ENCODE measurements at regions not wholly inside any gene's neighbourhood (a gene's known extent, or its start where the extent isn't known, plus 50 kb on each side); places are given as distances from the start of the nearest gene placed in this dataset.

- no peak overlapping the region for H3K9ac ChIP-seq (ENCODE audit: insufficient read depth, low read length, poor library complexity, severe bottlenecking)
- no peak overlapping the region for H3K4me3 ChIP-seq (replicated peaks in 1 of 3; ENCODE audit: low read depth in 2 of 3, low read length in 3 of 3)
- no peak for TF ChIP-seq CTCF (IDR thresholded peaks at IDR 0.05)
- intact Hi-C loops (cut with micrococcal nuclease): no loop called here
- H3K9me3 ChIP-seq (replicated peaks in 1 of 2; ENCODE audit: control insufficient read depth in 1 of 2, insufficient read depth in 1 of 2, low read length in 2 of 2): no peaks in the 10 kb centered on the region
- H3K27ac ChIP-seq (ENCODE audit: low read depth in 1 of 2, low read length in 2 of 2): no peak overlapping the region
- Mint-ChIP-seq H3K27me3 (ENCODE audit: low read depth in 3 of 3) (no peaks in the 10 kb centered on the region), H3K4me3 (no peak overlapping the region), H3K9me3 (no peaks in the 10 kb centered on the region), H3K4me1 (no peaks in the 10 kb centered on the region), H3K27ac (no peak overlapping the region), H3K36me3 (no peaks in the 10 kb centered on the region)
- WGBS (ENCODE audit: insufficient coverage): 92% methylated on average over 2 of the region's 5 CpGs
- H3K4me2 ChIP-seq (replicated peaks; ENCODE audit: extremely low read depth, low read length, poor library complexity, severe bottlenecking): no peak overlapping the region
- no peaks in the 10 kb centered on the region for H3K4me1 ChIP-seq (ENCODE audit: control insufficient read depth in 1 of 2, insufficient read depth in 2 of 2, low read length in 2 of 2)
- no peak for DNase-seq
- H3K36me3 ChIP-seq (replicated peaks in 1 of 2; ENCODE audit: control insufficient read depth in 1 of 2, insufficient read depth in 2 of 2, low read length in 2 of 2): no peaks in the 10 kb centered on the region
- H3K79me2 ChIP-seq (ENCODE audit: insufficient read depth, low read length): no peaks in the 10 kb centered on the region
- H3K27me3 ChIP-seq (ENCODE audit: control insufficient read depth in 2 of 2, insufficient read depth in 2 of 2, low read length in 2 of 2): no peaks in the 10 kb centered on the region
- H2AFZ ChIP-seq (ENCODE audit: insufficient read depth, low read depth, low read length, poor library complexity, severe bottlenecking): no peak overlapping the region
- no peaks in the 10 kb centered on the region for H4K20me1 ChIP-seq (ENCODE audit: insufficient read depth, low read length)
These were observed 511.1 kb upstream of the MAP3K7 start for GRCh38 chr6:91098006-91098405.

DNA sequence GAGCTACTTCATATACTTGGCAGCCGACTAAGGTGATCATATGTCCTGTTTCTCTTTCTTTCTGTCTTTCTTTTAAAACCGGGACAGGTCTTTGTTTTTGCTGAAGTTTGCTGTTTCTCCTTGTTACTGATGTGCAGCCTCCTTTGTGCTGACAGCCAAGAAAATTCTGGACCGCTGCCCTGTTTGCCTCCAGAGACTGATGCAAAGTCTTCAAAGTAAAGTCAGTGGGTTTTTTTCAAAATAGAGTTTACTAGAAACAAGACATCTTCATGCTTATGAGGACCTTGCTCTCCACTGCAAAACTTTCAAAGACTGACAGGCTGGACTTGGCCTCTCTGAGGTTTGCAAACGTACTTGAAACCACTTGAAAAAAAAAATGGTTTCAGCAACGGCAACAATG is 510.5 kb upstream of the MAP3K7 start:
- no peak for DNase-seq
- H3K4me1 Mint-ChIP-seq: no peaks in the 10 kb centered on the region
- Histone ChIP-seq H3K4me2 (replicated peaks; ENCODE audit: extremely low read depth, low read length, poor library complexity, severe bottlenecking) (no peak overlapping the region), H3K9ac (ENCODE audit: insufficient read depth, low read length, poor library complexity, severe bottlenecking) (no peak overlapping the region), H3K36me3 (replicated peaks in 1 of 2; ENCODE audit: control insufficient read depth in 1 of 2, insufficient read depth in 2 of 2, low read length in 2 of 2) (no peaks in the 10 kb centered on the region), H2AFZ (ENCODE audit: insufficient read depth, low read depth, low read length, poor library complexity, severe bottlenecking) (no peak overlapping the region), H3K4me1 (ENCODE audit: control insufficient read depth in 1 of 2, insufficient read depth in 2 of 2, low read length in 2 of 2) (no peaks in the 10 kb centered on the region), H3K4me3 (replicated peaks in 1 of 3; ENCODE audit: low read depth in 2 of 3, low read length in 3 of 3) (no peak overlapping the region), H3K27ac (ENCODE audit: low read depth in 1 of 2, low read length in 2 of 2) (no peak overlapping the region), H3K9me3 (replicated peaks in 1 of 2; ENCODE audit: control insufficient read depth in 1 of 2, insufficient read depth in 1 of 2, low read length in 2 of 2) (no peaks in the 10 kb centered on the region), H3K27me3 (ENCODE audit: control insufficient read depth in 2 of 2, insufficient read depth in 2 of 2, low read length in 2 of 2) (no peaks in the 10 kb centered on the region), H4K20me1 (ENCODE audit: insufficient read depth, low read length) (no peaks in the 10 kb centered on the region), H3K79me2 (ENCODE audit: insufficient read depth, low read length) (no peaks in the 10 kb centered on the region)
- no peaks in the 10 kb centered on the region for H3K36me3 Mint-ChIP-seq
- H3K9me3 Mint-ChIP-seq: no peaks in the 10 kb centered on the region
- H3K27ac Mint-ChIP-seq: no peak overlapping the region
- no peaks in the 10 kb centered on the region for H3K27me3 Mint-ChIP-seq (ENCODE audit: low read depth in 3 of 3)
- 85% methylated on average over 3 of the region's 5 CpGs for WGBS (ENCODE audit: insufficient coverage)
- no peak for TF ChIP-seq CTCF (IDR thresholded peaks at IDR 0.05)
- intact Hi-C loops (cut with micrococcal nuclease): no loop called here
- no peak overlapping the region for H3K4me3 Mint-ChIP-seq
